ENCODE measurements at regions not wholly inside any gene's neighbourhood (a gene's known extent, or its start where the extent isn't known, plus 50 kb on each side); places are given as distances from the start of the nearest gene placed in this dataset.

GRCh38 chr9:134978272-134978671, 60.6 kb upstream of the FCN1 start:
- TF ChIP-seq CTCF (IDR thresholded peaks at IDR 0.05), result no peak
- no peak for DNase-seq
- Mint-ChIP-seq H3K9me3 (no peaks in the 10 kb centered on the region; the same call in 1 of the 2 replicates), H3K4me1 (ENCODE audit: low read depth) (no peaks in the 10 kb centered on the region), H3K36me3 (ENCODE audit: low read depth) (no peaks in the 10 kb centered on the region), H3K4me3 (no peak overlapping the region), H3K27ac (no peak overlapping the region), H3K27me3 (ENCODE audit: insufficient read depth) (peaks cover 9% of the 10 kb centered on the region)

GRCh38 chr9:134980516-134980915, 62.8 kb upstream of the FCN1 start:
- no peak for DNase-seq
- TF ChIP-seq CTCF (IDR thresholded peaks at IDR 0.05), result no peak
- H3K27me3 Mint-ChIP-seq (ENCODE audit: insufficient read depth), result peaks cover 10% of the 10 kb centered on the region

GRCh38 chr9:134980991-134981390, 63.3 kb upstream of the FCN1 start:
- no peak for TF ChIP-seq CTCF (IDR thresholded peaks at IDR 0.05)
- peaks cover 4% of the 10 kb centered on the region; the same call in 1 of the 2 replicates for H3K9me3 Mint-ChIP-seq
- no peaks in the 10 kb centered on the region for H3K36me3 Mint-ChIP-seq (ENCODE audit: low read depth)
- H3K4me1 Mint-ChIP-seq (ENCODE audit: low read depth), result no peaks in the 10 kb centered on the region
- no peak overlapping the region for H3K4me3 Mint-ChIP-seq
- H3K27me3 Mint-ChIP-seq (ENCODE audit: insufficient read depth), result peaks cover 13% of the 10 kb centered on the region
- no peak overlapping the region for H3K27ac Mint-ChIP-seq
- no peak for DNase-seq

More at GRCh38 chr9:134980516-134980915, 62.8 kb upstream of the FCN1 start:
- peaks cover 4% of the 10 kb centered on the region; the same call in 1 of the 2 replicates for H3K9me3 Mint-ChIP-seq
- no peaks in the 10 kb centered on the region for H3K4me1 Mint-ChIP-seq (ENCODE audit: low read depth)
- no peaks in the 10 kb centered on the region for H3K36me3 Mint-ChIP-seq (ENCODE audit: low read depth)
- H3K27ac Mint-ChIP-seq, result no peak overlapping the region
- no peak overlapping the region for H3K4me3 Mint-ChIP-seq

GRCh38 chr9:134981829-134982228, 64.1 kb upstream of the FCN1 start:
- H3K4me3 Mint-ChIP-seq, result no peak overlapping the region
- H3K9me3 Mint-ChIP-seq, result peaks cover 9% of the 10 kb centered on the region; the same call in 1 of the 2 replicates
- TF ChIP-seq CTCF (IDR thresholded peaks at IDR 0.05), result no peak
- no peak for DNase-seq
- H3K27me3 Mint-ChIP-seq (ENCODE audit: insufficient read depth), result peaks cover 13% of the 10 kb centered on the region
- H3K27ac Mint-ChIP-seq, result no peak overlapping the region
- H3K36me3 Mint-ChIP-seq (ENCODE audit: low read depth), result peaks cover 5% of the 10 kb centered on the region; the same call in 1 of the 2 replicates
- H3K4me1 Mint-ChIP-seq (ENCODE audit: low read depth), result no peaks in the 10 kb centered on the region

GRCh38 chr9:134982311-134982710, 64.6 kb upstream of the FCN1 start:
- Mint-ChIP-seq H3K36me3 (ENCODE audit: low read depth) (peaks cover 10% of the 10 kb centered on the region; the same call in 1 of the 2 replicates), H3K4me3 (no peak overlapping the region), H3K4me1 (ENCODE audit: low read depth) (no peaks in the 10 kb centered on the region), H3K9me3 (peaks cover 14% of the 10 kb centered on the region), H3K27ac (no peak overlapping the region), H3K27me3 (ENCODE audit: insufficient read depth) (peaks cover 13% of the 10 kb centered on the region)
- no peak for TF ChIP-seq CTCF (IDR thresholded peaks at IDR 0.05)
- DNase-seq, result no peak

GRCh38 chr9:134983074-134983473, 65.4 kb upstream of the FCN1 start:
- no peak overlapping the region for H3K4me3 Mint-ChIP-seq
- no peak overlapping the region for H3K27ac Mint-ChIP-seq
- H3K27me3 Mint-ChIP-seq (ENCODE audit: insufficient read depth), result peaks cover 13% of the 10 kb centered on the region
- no peak for DNase-seq
- TF ChIP-seq CTCF (IDR thresholded peaks at IDR 0.05), result 0 out of 2 replicates have a peak, but pooled peaks have one; percentile 9
- H3K4me1 Mint-ChIP-seq (ENCODE audit: low read depth), result no peaks in the 10 kb centered on the region
- H3K36me3 Mint-ChIP-seq (ENCODE audit: low read depth), result peaks cover 11% of the 10 kb centered on the region; the same call in 1 of the 2 replicates
- H3K9me3 Mint-ChIP-seq, result peaks cover 17% of the 10 kb centered on the region
